Parathyroid adenoma (tissue), 2 donors: ENCODE measurements at regions not wholly inside any gene's neighbourhood (a gene's known extent, or its start where the extent isn't known, plus 50 kb on each side); places are given as distances from the start of the nearest gene placed in this dataset.

Experiments
- H2AFZ ChIP-seq: fragments of 300-600 bp; sonication (generic); one replicate; pipeline ENCODE4 v1.7.0; 2017; ENCODE audit warnings: antibody characterized with exemption, mild to moderate bottlenecking
- H3K27ac ChIP-seq: fragments of 300-600 bp; sonication (generic); one replicate; pipeline ENCODE4 v1.7.0; 2017
- H3K27me3 ChIP-seq: fragments of 300-600 bp; sonication (generic); one replicate; pipeline ENCODE4 v1.7.0; 2017; ENCODE audit warnings: low read length; ENCODE audit not compliant: control insufficient read depth, insufficient read depth
- H3K36me3 ChIP-seq: fragments of 300-600 bp; sonication (generic); one replicate; pipeline ENCODE4 v1.7.0; 2017; ENCODE audit warnings: low read length; ENCODE audit not compliant: control insufficient read depth, insufficient read depth
- H3K4me1 ChIP-seq: fragments of 300-600 bp; sonication (generic); one replicate; pipeline ENCODE4 v1.7.0; 2017; ENCODE audit warnings: control low read depth
- H3K4me2 ChIP-seq: fragments of 300-600 bp; sonication (generic); one replicate; pipeline ENCODE4 v1.7.0; 2017; ENCODE audit warnings: low read length
- H3K4me3 ChIP-seq: fragments of 300-600 bp; sonication (generic); one replicate; pipeline ENCODE4 v1.7.0; 2017; ENCODE audit warnings: low read depth, low read length
- H3K79me2 ChIP-seq: fragments of 300-600 bp; sonication (generic); one replicate; pipeline ENCODE4 v1.7.0; 2017; ENCODE audit warnings: control low read depth
- H3K9ac ChIP-seq: fragments of 300-600 bp; sonication (generic); one replicate; pipeline ENCODE4 v1.7.0; 2017; ENCODE audit warnings: mild to moderate bottlenecking
- H3K9me3 ChIP-seq: fragments of 300-600 bp; sonication (generic); one replicate; pipeline ENCODE4 v1.7.0; 2017; ENCODE audit warnings: low read length; ENCODE audit not compliant: control insufficient read depth
- CTCF ChIP-seq: fragments of 300-600 bp; sonication (generic); IDR thresholded peaks from one replicate; pipeline ENCODE4 v1.7.0; 2017; ENCODE audit warnings: antibody characterized with exemption, mild to moderate bottlenecking
- donor health status: primary hyperparathyroidism.

- Histone ChIP-seq H3K27me3 (no peaks in the 10 kb centered on the region), H3K36me3 (no peaks in the 10 kb centered on the region), H3K9ac (no peak overlapping the region), H3K4me2 (no peak overlapping the region), H3K27ac (no peak overlapping the region), H3K4me3 (no peak overlapping the region), H2AFZ (no peak overlapping the region), H3K9me3 (no peaks in the 10 kb centered on the region), H3K79me2 (no peaks in the 10 kb centered on the region), H3K4me1 (no peaks in the 10 kb centered on the region)
- no peak for TF ChIP-seq CTCF
These were observed 122.1 kb downstream of the NUF2 start for GRCh38 chr1:163443863-163444262.

- Histone ChIP-seq H3K79me2 (no peaks in the 10 kb centered on the region), H3K9ac (no peak overlapping the region), H3K27ac (no peak overlapping the region), H3K27me3 (no peaks in the 10 kb centered on the region), H3K4me3 (no peak overlapping the region), H3K36me3 (no peaks in the 10 kb centered on the region), H3K9me3 (no peaks in the 10 kb centered on the region), H3K4me1 (no peaks in the 10 kb centered on the region), H3K4me2 (no peak overlapping the region), H2AFZ (no peak overlapping the region)
- TF ChIP-seq CTCF, result no peak
These were observed 122.9 kb downstream of the NUF2 start for GRCh38 chr1:163444665-163445064.

GRCh38 chr1:163450986-163451385, 129.2 kb downstream of the NUF2 start:
- H3K79me2 ChIP-seq, result no peaks in the 10 kb centered on the region
- H3K4me3 ChIP-seq, result no peak overlapping the region
- no peaks in the 10 kb centered on the region for H3K36me3 ChIP-seq
- no peak for TF ChIP-seq CTCF
- H3K4me1 ChIP-seq, result no peaks in the 10 kb centered on the region
- H2AFZ ChIP-seq, result no peak overlapping the region
- H3K27me3 ChIP-seq, result no peaks in the 10 kb centered on the region
- H3K9me3 ChIP-seq, result no peaks in the 10 kb centered on the region
- H3K9ac ChIP-seq, result no peak overlapping the region
- no peak overlapping the region for H3K4me2 ChIP-seq
- no peak overlapping the region for H3K27ac ChIP-seq

GRCh38 chr1:163459539-163459938, 137.8 kb downstream of the NUF2 start:
- H3K27me3 ChIP-seq, result no peaks in the 10 kb centered on the region
- H3K4me2 ChIP-seq, result no peak overlapping the region
- H3K4me3 ChIP-seq, result no peak overlapping the region
- no peak overlapping the region for H3K9ac ChIP-seq
- no peak for TF ChIP-seq CTCF
- no peak overlapping the region for H3K27ac ChIP-seq
- H3K9me3 ChIP-seq, result no peaks in the 10 kb centered on the region
- no peaks in the 10 kb centered on the region for H3K4me1 ChIP-seq
- no peak overlapping the region for H2AFZ ChIP-seq
- H3K36me3 ChIP-seq, result no peaks in the 10 kb centered on the region
- H3K79me2 ChIP-seq, result no peaks in the 10 kb centered on the region

GRCh38 chr1:163467289-163467688, 145.5 kb downstream of the NUF2 start:
- Histone ChIP-seq H3K4me3 (no peak overlapping the region), H3K36me3 (no peaks in the 10 kb centered on the region), H3K27ac (no peak overlapping the region), H3K4me1 (no peaks in the 10 kb centered on the region), H3K79me2 (no peaks in the 10 kb centered on the region), H2AFZ (no peak overlapping the region), H3K27me3 (no peaks in the 10 kb centered on the region), H3K9ac (no peak overlapping the region), H3K4me2 (no peak overlapping the region), H3K9me3 (no peaks in the 10 kb centered on the region)
- no peak for TF ChIP-seq CTCF
